GM10266 (cell line): ENCODE measurements at regions not wholly inside any gene's neighbourhood (a gene's known extent, or its start where the extent isn't known, plus 50 kb on each side); places are given as distances from the start of the nearest gene placed in this dataset.
"Not testable (repeated sequence)": the region's sequence is repeated elsewhere in the genome, so short reads cannot be mapped to it uniquely, and the experiment has no call there.

Experiments
- DNase-seq: peaks from one replicate; pipeline ENCODE4 v3.0.0; 2012; ENCODE audit errors: extremely low spot score
- TF ChIP-seq, protein P1 (sequence below): IDR thresholded peaks from 2 replicates; pipeline ENCODE4 v1.5.1; 2012; ENCODE audit warnings: mild to moderate bottlenecking, low read depth; ENCODE audit not compliant: control insufficient read depth, insufficient read depth; ENCODE audit errors: missing control alignments

DNA sequence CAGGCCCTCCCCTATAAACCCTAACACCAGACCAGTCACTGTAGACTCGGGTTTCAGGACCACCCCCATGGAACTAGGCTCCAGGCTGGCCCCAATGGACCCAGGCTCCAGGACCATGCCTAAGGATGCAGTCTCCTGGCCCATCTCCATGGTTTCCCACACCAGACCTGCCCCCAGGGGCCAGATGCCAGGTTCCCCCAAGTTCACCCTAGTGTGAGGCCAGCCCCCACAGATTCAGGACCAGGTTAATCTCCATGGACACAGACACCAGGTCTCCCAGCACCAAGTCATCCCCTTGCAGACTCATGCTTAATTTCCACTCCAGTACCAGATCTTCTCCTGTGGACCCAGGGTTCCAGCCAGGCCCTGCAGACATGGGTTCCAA is 103.8 kb upstream of the LANCL2 start:
- TF ChIP-seq, protein P1, sequence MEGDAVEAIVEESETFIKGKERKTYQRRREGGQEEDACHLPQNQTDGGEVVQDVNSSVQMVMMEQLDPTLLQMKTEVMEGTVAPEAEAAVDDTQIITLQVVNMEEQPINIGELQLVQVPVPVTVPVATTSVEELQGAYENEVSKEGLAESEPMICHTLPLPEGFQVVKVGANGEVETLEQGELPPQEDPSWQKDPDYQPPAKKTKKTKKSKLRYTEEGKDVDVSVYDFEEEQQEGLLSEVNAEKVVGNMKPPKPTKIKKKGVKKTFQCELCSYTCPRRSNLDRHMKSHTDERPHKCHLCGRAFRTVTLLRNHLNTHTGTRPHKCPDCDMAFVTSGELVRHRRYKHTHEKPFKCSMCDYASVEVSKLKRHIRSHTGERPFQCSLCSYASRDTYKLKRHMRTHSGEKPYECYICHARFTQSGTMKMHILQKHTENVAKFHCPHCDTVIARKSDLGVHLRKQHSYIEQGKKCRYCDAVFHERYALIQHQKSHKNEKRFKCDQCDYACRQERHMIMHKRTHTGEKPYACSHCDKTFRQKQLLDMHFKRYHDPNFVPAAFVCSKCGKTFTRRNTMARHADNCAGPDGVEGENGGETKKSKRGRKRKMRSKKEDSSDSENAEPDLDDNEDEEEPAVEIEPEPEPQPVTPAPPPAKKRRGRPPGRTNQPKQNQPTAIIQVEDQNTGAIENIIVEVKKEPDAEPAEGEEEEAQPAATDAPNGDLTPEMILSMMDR: no peak
- no peak for DNase-seq

DNA sequence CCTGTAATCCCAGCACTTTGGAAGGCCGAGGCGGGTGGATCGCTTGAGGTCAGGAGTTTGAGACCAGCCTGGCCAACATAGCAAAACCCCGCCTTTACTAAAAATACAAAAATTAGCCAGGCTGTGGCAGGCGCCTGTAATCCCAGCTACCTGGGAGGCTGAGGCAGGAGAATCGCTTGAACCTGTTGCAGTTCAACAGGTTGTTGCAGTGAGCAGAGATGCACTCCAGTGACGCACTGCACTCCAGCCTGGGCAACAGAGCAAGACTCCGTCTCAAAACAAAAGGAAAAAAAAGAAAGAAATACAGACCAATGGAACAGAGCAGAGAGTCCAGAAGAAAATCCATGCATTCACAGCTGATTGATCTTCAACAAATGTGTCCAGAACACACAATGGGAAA is 99.8 kb upstream of the LANCL2 start:
- not testable (repeated sequence) for DNase-seq

DNA sequence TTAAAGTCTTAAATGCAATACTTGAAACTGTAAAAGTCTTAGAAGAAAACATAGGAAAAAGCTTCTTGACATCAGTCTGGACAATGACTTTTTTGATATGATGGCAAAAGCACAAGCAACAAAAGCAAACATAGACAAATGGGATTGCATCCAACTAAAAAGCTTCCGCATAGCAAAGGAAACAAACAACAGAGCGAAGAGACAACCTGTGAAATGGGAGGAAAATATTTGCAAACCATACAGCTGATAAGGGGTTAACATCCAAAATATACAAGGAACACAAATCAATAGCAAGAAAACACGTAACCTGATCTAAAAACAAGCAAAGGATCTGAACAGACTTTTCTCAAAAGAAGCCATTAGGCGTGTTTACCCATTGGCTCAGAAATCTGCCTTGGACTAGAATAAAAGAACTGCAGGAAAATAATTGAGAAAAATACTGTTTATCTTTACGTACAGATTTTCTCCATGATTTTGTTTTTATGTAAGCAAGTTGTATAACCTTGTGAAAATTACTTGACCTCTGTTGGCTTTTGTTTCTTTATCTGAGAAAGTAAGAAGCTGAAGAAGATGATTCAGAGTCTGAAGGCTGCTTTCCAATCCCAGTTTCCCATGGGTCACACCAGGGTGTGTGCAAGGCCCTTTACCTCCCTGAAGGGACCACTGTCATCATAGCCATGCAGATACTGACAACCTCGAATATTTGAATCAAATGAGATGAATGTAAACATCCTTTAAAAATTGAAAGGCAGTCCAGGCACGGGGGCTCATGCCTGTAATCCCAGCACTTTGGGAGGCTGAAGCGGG is 99.1 kb upstream of the LANCL2 start:
- no peak for DNase-seq
- TF ChIP-seq, protein P1: no peak

DNA sequence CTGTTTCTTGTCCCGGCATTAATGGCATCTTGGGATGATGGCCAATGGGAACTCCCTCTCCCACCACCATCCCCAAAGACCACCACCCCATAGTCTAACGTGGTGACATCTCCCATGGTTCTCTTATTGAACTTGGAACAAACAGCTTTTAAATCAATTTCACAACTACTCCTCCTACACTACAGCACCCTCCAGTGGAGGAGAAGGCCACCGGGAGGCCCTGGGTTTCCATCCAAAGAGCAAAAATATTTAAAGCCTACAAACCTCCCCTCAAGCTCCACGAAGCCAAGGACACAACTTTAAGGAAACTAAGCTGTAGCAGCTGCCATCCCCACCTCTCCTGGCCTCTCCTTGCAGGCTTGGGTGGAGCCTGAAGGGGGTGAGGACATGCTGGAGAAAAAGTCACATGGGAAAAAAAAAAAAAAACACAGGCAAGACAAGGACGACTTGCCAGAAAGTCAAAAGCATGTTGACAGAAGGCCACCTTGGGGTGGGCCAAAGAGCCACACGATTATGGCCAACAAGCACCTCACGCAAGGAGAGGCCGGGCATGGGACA is 94.0 kb upstream of the LANCL2 start:
- DNase-seq: no peak
- TF ChIP-seq, protein P1: peak; percentile 42

DNA sequence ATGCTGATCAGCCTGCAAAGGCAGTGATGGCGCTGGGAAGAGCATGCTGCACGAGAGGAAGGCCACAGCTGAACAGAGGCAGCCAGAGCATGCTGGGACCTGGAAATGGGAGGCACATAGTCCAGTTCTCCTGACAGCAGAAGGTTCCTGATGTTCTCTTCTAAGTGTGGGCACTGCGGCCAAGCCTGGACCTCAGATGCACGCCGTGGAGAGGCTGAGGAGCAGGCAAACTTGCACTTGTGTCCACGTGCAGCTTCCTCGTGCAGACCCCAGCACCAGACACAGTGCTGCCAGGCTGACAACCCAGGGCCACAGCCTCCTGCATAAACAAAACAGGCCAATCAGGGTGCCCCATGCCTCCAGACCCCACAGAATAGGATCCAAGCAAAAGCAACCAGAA is 93.5 kb upstream of the LANCL2 start:
- TF ChIP-seq, protein P1: no peak
- DNase-seq: no peak

DNA sequence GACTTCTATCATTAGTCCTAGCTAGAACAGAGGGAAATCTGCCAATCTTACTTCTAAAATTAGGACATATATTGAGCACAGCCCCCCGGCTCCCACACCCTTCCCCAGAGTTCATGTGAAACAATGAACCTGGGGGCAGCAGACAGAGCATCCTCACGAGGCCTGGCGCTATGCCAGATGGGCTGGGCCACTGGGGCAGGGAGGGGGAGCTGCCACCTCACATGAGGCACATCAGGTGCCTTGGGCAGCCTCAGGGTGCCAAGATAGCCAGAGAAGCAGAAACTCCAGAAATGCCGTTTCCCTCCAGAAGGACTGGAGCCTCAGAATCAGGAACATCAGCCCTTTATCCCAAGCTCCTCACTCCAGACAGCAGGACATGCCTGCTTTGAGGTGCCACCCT is 92.8 kb upstream of the LANCL2 start:
- no peak for DNase-seq
- TF ChIP-seq, protein P1: no peak

DNA sequence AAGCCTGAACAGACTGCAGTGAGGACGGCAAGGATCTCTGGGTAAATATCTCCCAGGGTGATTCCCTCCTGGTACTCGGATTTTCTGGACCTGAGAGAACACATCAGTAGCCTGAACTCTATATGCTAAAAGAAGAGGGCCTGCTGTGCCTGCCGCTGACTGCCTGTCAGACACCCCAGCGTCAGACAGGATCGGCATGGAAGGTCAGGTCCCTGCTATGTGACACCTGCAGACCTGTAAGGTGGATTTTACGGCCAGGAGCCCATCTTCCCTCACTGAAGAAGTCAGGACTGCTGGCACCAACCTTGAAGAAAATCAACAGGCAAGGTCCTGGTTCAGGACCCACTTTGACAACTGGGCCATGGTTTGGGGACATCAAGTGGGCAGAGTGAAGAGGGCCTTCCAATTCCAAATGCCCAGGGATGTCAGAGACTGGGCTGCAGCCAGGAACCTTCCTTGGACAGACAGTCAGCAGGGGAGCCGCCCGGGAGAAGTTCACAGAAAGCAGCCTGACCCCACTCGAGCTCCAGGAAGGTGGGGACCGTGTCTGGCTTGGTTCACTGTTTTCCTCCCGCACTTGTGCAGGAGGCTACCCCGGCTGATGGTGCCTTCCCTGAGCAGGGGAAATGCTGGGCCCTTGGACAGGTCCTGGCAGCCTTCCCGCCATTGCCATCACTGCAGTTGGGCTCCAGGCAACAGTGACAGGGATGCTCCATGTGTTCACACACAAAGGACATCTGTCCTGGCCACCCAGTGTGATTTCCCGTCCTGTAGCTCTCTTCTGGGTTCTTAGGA is 91.8 kb upstream of the LANCL2 start:
- DNase-seq: no peak
- TF ChIP-seq, protein P1: no peak
